Breast epithelium (tissue), 3 donors: ENCODE measurements at regions not wholly inside any gene's neighbourhood (a gene's known extent, or its start where the extent isn't known, plus 50 kb on each side); places are given as distances from the start of the nearest gene placed in this dataset.

Experiments used
- POLR2A ChIP-seq: fragments of 450-650 bp; IDR thresholded peaks from one replicate; pipeline ENCODE4 v1.6.1; 2016; ENCODE audit warnings: antibody characterized with exemption, mild to moderate bottlenecking, moderate library complexity
- POLR2AphosphoS5 ChIP-seq, 3 donors: sonication (generic); formaldehyde crosslinking; IDR thresholded peaks; one replicate each; pipeline ENCODE4 v1.6.1; 2017; ENCODE audit warnings: antibody characterized with exemption in 3 of 3
- TF ChIP-seq, protein P1 (sequence below), 3 donors: fragments of 450-650 bp; IDR thresholded peaks; one replicate each; pipeline ENCODE4 v1.5.1; 2016 to 2017; ENCODE audit warnings: antibody characterized with exemption in 3 of 3, mild to moderate bottlenecking in 3 of 3, moderate library complexity in 3 of 3

DNA sequence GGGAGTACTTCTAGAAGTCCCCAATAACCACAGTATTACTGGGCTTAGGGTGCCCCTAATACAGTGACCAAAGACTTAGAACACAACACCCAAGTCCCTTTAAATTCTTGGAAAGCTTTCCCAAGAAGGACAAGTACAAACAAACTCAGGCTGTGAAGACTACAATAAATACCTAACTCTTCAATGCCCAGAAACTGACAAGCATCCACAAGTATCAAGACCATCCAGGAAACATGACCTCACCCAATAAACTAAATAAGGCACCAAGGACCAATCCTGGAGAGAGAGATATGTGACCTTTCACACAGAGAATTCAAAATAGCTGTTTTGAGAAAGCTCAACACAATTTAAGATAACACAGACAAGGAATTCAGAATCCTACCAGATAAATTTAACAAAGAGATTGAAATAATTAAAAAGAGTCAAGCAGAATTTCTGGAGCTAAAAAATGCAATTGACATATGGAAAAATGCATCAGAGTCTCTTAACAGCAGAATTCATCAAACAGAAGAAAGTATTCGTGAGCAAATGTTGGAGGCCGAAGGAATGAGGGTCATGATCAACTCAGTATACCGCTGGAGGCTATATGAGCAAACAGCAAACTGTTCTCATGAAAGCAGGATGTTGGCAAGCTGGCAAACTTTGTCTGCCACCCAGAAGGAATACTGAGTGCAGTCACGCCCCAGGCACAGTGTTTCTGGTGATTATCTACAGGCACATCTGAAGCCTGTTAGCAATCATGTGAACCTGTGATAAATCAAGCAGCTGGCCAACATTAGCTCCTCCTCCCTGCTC is 87.0 kb upstream of the NECTIN3 start:
- TF ChIP-seq POLR2A (no peak), POLR2AphosphoS5 (IDR thresholded peaks at IDR 0.05) (no peak)
- TF ChIP-seq, protein P1, sequence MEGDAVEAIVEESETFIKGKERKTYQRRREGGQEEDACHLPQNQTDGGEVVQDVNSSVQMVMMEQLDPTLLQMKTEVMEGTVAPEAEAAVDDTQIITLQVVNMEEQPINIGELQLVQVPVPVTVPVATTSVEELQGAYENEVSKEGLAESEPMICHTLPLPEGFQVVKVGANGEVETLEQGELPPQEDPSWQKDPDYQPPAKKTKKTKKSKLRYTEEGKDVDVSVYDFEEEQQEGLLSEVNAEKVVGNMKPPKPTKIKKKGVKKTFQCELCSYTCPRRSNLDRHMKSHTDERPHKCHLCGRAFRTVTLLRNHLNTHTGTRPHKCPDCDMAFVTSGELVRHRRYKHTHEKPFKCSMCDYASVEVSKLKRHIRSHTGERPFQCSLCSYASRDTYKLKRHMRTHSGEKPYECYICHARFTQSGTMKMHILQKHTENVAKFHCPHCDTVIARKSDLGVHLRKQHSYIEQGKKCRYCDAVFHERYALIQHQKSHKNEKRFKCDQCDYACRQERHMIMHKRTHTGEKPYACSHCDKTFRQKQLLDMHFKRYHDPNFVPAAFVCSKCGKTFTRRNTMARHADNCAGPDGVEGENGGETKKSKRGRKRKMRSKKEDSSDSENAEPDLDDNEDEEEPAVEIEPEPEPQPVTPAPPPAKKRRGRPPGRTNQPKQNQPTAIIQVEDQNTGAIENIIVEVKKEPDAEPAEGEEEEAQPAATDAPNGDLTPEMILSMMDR (IDR thresholded peaks at IDR 0.05): no peak
